WERI-Rb-1 (cell line): ENCODE measurements at regions not wholly inside any gene's neighbourhood (a gene's known extent, or its start where the extent isn't known, plus 50 kb on each side); places are given as distances from the start of the nearest gene placed in this dataset.

Source experiments
- DNase-seq: peaks from one replicate; pipeline ENCODE4 v3.0.0-alpha.2; 2020
- H3K27ac ChIP-seq: fragments of 250-450 bp; sonication (Bioruptor Pico); 2 replicates; pipeline ENCODE4 v1.5.1; 2020; ENCODE audit warnings: mild to moderate bottlenecking, moderate library complexity
- H3K27me3 ChIP-seq: fragments of 250-450 bp; sonication (Bioruptor Pico); 2 replicates; pipeline ENCODE4 v1.5.1; 2021; ENCODE audit warnings: mild to moderate bottlenecking, low read depth, moderate library complexity; ENCODE audit not compliant: insufficient read depth, severe bottlenecking
- H3K36me3 ChIP-seq: fragments of 250-450 bp; sonication (Bioruptor Pico); 2 replicates; pipeline ENCODE4 v1.5.1; 2020; ENCODE audit warnings: mild to moderate bottlenecking, moderate library complexity
- H3K4me3 ChIP-seq: 2 replicates; pipeline ENCODE4 v1.5.1; 2011; ENCODE audit warnings: low read depth, mild to moderate bottlenecking, control low read depth, low read length
- H3K9me3 ChIP-seq: fragments of 250-450 bp; sonication (Bioruptor Pico); 2 replicates; pipeline ENCODE4 v1.5.1; 2021; ENCODE audit warnings: mild to moderate bottlenecking, moderate library complexity; ENCODE audit not compliant: severe bottlenecking
- TF ChIP-seq, protein P1 (sequence below): IDR thresholded peaks from 2 replicates; pipeline ENCODE4 v1.5.1; 2011; ENCODE audit warnings: low read depth, mild to moderate bottlenecking, control low read depth, inconsistent platforms, low read length

- Histone ChIP-seq H3K27me3 (no peaks in the 10 kb centered on the region), H3K4me3 (no peak overlapping the region), H3K9me3 (peaks cover 7% of the 10 kb centered on the region), H3K27ac (no peak overlapping the region), H3K36me3 (no peaks in the 10 kb centered on the region)
- DNase-seq = no peak
- TF ChIP-seq, protein P1, sequence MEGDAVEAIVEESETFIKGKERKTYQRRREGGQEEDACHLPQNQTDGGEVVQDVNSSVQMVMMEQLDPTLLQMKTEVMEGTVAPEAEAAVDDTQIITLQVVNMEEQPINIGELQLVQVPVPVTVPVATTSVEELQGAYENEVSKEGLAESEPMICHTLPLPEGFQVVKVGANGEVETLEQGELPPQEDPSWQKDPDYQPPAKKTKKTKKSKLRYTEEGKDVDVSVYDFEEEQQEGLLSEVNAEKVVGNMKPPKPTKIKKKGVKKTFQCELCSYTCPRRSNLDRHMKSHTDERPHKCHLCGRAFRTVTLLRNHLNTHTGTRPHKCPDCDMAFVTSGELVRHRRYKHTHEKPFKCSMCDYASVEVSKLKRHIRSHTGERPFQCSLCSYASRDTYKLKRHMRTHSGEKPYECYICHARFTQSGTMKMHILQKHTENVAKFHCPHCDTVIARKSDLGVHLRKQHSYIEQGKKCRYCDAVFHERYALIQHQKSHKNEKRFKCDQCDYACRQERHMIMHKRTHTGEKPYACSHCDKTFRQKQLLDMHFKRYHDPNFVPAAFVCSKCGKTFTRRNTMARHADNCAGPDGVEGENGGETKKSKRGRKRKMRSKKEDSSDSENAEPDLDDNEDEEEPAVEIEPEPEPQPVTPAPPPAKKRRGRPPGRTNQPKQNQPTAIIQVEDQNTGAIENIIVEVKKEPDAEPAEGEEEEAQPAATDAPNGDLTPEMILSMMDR = no peak
Observed at GRCh38 chr18:10368456-10369453, 85.7 kb upstream of the APCDD1 start.

DNA sequence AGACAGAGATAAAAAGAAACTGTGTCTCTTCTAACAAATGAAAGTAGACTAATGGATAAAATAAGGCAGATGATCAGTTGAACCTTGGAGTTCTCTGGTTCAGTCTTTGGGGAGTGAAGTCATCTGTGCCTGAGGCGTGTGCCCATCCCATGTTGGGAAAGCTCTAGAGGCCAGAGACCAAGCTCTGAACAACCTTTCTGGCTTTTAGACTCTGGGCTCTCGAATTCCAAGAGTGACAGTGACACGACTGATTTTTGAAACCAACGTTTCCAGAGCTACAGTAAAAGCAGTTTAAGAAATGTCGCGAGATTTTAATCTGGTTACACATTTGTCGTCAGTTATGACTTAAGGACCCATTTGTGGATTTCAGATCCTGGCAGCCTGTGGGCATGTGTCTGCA, 83.7 kb upstream of the APCDD1 start:
- Histone ChIP-seq H3K9me3 (no peaks in the 10 kb centered on the region), H3K4me3 (no peak overlapping the region), H3K27ac (no peak overlapping the region), H3K36me3 (no peaks in the 10 kb centered on the region), H3K27me3 (no peaks in the 10 kb centered on the region)
- DNase-seq = no peak
- TF ChIP-seq, protein P1 = no peak

DNA sequence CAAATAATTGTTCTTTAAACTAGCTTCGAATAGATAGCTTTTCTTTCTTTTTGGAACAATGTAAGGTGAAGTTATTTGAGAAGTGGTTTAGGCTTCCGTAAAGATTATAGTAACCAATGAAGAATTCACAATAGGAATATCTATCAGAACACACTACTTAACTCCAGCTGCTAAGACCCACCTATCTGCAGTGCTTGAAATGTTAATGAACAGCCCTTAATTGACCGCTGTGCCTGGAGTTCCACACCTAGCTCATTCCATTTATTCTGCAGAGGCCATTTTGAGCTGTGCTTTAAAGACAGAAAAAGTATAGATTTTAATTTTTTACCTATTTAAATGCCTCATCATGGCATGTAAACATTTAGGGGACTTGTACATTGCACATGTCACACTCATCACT, 83.3 kb upstream of the APCDD1 start:
- H3K36me3 ChIP-seq = no peaks in the 10 kb centered on the region
- DNase-seq = no peak
- no peak overlapping the region for H3K4me3 ChIP-seq
- no peak overlapping the region for H3K27ac ChIP-seq
- H3K9me3 ChIP-seq = no peaks in the 10 kb centered on the region
- no peaks in the 10 kb centered on the region for H3K27me3 ChIP-seq
- TF ChIP-seq, protein P1 = no peak

- no peak for DNase-seq
- Histone ChIP-seq H3K27me3 (no peaks in the 10 kb centered on the region), H3K27ac (no peak overlapping the region), H3K9me3 (no peaks in the 10 kb centered on the region), H3K36me3 (no peaks in the 10 kb centered on the region), H3K4me3 (no peak overlapping the region)
- TF ChIP-seq, protein P1 = no peak
Observed at GRCh38 chr18:10374195-10374594, 80.2 kb upstream of the APCDD1 start.

DNA sequence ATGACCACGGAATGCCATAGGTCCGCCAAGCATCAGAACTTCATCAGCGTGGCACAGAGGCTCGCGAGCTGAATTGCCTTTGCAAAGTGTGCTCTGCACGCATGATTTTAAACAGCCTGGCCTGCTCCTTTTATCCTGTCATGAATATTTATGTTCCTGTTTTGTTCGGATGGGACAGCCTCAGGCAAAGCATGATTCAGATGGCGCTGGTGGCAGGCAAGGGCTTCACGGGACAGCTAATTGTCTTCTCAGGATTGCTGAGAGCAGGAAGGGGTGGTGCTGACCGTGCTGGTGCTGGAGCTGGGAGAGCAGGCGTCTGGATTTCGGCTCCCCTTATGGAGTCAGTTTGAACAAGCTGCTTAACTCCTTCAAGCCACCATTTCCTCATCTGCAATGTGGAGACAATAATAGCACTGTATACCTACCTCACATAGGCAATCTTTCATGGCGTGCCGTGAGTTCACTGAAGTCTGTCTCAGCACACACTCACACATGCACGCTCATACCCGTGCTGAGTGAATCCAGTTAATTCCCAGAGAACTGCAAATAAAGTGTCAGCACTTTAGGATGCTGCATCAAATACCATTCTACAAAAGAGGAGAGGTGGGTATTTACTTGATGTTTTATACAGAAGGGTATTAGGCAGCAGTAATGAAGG, 79.7 kb upstream of the APCDD1 start:
- no peak overlapping the region for H3K27ac ChIP-seq
- H3K9me3 ChIP-seq = no peaks in the 10 kb centered on the region
- TF ChIP-seq, protein P1 = no peak
- DNase-seq = no peak
- H3K4me3 ChIP-seq = no peak overlapping the region
- no peaks in the 10 kb centered on the region for H3K36me3 ChIP-seq
- no peaks in the 10 kb centered on the region for H3K27me3 ChIP-seq
